HG03066 (cell line): ENCODE measurements at regions not wholly inside any gene's neighbourhood (a gene's known extent, or its start where the extent isn't known, plus 50 kb on each side); places are given as distances from the start of the nearest gene placed in this dataset.
"Not testable (repeated sequence)": the region's sequence is repeated elsewhere in the genome, so short reads cannot be mapped to it uniquely, and the experiment has no call there.

ENCODE experiments used
- ATAC-seq: cut with Tn5 transposase; IDR thresholded peaks from one replicate; pipeline ENCODE4 v1.9.1; 2021; ENCODE audit warnings: low read depth; ENCODE audit not compliant: unreplicated experiment

- no peak for ATAC-seq
Observed at GRCh38 chr21:35713914-35714313, 346.4 kb downstream of the SETD4 start.

DNA sequence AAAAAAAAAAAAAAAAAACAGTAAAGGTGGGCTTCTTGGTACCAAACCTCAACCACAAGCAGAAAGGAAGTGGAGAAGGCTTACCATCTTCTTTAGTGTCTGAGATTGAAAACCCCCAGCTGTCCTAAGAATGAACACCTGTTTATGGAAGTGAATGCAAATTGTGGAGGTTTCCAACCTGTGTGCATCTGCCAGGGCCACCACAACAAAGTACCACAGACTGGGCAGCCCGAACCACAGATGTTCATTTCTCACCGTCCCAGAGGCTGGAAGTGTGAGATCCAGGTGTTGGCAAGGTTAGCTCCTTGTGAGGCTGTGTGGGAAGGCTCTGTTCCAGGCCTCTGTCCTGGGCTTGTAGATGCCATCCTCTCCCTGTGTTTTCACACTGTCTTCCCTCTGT lies 348.7 kb downstream of the SETD4 start:
- ATAC-seq, result no peak

- no peak for ATAC-seq
Observed at GRCh38 chr21:35711213-35711612, 349.1 kb downstream of the SETD4 start.

DNA sequence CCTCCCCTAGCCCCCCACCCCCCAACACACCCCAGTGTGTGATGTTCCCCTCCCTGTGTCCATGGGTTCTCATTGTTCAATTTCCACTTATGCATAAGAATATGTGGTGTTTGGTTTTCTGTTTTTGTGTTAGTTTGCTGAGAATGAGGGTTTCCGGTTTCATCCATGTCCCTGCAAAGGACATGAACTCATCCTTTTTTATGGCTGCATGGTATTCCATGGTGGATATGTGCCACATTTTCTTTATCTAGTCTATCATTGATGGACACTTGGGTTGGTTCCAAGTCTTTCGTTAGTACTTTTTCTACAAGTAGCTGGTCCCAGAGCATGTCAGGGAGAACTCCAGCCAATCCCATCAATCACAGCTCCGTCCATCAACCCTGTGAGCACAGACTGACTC lies 350.3 kb downstream of the SETD4 start:
- not testable (repeated sequence) for ATAC-seq

DNA sequence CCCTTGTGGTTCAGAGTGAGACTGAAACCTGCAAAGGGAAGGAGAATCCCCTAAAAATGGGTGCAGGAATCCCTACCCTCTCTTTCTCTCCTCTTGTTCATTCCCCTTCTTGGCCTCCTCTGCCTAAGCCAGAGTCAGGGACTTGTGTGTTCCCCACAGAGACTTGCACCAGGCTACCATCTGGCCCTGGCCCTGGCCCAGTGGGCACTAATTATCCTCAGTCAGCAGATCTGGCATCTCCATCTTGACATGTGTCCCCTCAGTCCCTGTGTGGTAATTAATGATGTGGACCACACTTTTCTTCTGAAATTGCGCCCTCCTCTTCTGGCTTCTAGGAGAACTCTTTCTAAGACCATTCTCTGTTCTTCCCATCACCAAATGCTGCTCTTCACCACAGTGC lies 354.4 kb downstream of the SETD4 start:
- ATAC-seq, result no peak

DNA sequence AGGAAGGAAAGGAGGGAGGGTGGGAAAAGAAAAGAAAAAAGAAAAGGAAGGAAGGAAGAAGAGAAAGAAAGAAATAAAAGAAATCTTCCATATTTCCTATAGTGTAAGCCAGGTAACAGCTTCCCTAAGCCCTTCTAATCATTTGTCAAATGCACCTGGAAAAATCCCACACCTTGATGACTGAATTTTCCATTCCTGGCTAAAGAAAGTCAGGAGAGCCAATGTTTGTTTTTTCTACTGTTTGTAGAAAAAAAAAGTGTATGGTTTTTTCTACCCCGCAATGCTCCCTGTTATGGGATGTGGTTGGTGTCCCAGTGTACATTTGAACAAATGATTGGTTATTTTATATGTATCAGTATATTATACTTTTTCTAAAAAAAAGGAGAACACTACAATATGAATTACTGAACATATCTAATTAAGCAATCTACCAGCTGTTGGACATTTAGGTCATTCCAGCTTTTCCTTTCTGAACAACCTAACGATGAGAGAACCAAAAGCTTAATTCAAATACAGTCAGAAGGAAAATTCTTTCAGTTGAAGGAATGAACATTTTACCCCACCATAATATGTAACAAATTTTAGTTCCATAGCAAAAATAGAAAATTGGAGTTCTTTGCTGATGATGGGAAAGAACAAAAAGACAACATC lies 355.0 kb downstream of the SETD4 start:
- ATAC-seq, result no peak

- no peak for ATAC-seq
Observed at GRCh38 chr21:35703704-35704103, 356.6 kb downstream of the SETD4 start.

DNA sequence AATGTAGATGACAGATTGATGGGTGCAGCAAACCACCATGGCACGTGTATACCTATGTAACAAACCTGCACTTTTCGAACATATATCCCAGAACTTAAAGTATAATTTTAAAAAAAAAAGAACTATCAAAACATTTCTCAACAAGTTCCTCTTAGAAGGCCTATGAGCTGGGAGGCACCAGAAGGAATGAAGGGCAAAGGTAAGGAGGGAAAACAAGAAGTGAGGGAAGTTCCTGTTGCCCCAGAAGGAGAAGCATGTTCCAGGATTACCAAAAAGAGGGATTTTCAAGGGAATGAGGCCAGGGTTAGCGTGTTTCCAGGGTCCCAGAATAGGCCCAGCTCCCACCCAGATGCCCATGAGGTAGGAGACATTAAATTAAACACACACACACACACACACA lies 361.0 kb downstream of the SETD4 start:
- ATAC-seq, result no peak

GRCh38 chr21:35697321-35697808 lies 363.0 kb downstream of the SETD4 start:
- ATAC-seq, result no peak

- ATAC-seq, result no peak
Observed at GRCh38 chr21:35696644-35697043, 363.7 kb downstream of the SETD4 start.

DNA sequence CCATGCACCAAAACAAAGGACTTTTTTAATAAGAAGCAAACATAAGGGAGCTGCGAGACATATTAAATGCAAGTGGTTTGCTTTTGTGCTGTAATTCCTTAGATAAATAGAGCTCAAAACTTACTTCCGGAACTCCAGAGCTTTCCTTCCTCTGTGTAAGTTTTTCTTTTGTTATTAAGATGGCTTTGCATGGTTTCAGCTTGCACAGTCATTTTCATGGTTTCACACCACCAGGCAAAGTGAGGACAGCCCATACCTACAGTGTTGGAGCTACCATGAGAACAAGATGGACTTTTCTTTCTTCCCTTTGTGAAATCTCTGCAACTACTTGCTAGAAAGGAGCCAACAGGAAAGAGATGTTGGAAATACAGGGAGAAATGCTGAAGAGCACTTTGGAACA lies 368.0 kb downstream of the SETD4 start:
- no peak for ATAC-seq

DNA sequence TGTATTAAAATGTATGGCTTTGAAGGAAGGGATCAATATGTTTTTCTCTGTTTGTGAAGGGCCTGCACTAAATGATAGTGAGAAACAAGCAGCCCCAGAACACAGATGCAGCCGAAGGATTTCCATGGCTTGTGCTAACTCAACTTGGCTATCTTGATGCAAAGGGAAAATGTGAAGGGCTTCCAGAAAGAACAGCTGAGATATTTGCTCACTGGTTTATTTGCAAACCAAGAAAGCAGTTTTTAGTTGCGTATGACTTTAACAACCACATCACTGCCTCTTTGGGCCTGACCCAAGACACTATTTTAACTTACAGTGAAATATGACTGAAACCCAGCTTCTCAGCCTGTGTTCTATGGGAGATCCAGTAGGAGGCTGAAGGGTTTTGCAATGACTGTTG lies 369.9 kb downstream of the SETD4 start:
- no peak for ATAC-seq

DNA sequence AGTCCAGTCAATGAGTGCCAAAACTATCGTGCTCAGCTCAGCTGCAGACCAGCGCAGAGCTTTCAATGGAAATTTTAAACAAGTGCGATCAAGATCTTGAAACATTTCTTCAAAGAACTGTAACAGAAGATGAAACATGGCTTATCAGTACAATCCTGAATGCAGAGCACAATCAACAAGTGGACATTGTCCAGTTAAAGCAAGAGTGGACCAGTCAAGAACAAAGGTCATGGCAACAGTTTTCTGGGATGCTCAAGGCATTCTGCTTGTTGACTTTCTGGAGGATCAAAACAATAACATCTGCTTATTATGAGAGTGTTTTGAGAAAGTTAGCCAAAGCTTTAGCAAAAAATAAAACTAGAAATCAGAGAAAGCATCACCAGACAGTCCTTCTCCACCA lies 374.2 kb downstream of the SETD4 start:
- no peak for ATAC-seq

- no peak for ATAC-seq
Observed at GRCh38 chr21:35683664-35684304, 376.5 kb downstream of the SETD4 start.

GRCh38 chr21:35682904-35683549 lies 377.3 kb downstream of the SETD4 start:
- no peak for ATAC-seq

DNA sequence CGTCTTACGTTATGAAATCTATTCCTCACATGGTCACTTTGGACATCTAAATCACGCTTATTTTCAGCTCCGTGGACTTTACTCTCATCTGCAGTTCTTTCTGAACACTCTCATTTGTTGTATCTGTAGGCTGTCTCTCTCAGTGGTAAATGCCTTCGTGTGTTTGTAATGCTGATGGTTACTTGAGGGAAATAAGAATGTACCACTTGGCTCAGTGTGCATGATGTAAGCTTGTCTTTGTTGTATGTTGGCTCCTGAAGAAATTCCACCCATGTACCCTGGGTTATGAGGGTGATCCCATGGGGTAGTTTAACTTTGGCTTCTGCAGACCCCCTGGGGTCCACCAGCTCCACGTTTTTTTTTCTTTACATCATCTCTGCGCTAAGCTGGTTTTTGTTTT lies 378.4 kb downstream of the SETD4 start:
- ATAC-seq, result no peak

DNA sequence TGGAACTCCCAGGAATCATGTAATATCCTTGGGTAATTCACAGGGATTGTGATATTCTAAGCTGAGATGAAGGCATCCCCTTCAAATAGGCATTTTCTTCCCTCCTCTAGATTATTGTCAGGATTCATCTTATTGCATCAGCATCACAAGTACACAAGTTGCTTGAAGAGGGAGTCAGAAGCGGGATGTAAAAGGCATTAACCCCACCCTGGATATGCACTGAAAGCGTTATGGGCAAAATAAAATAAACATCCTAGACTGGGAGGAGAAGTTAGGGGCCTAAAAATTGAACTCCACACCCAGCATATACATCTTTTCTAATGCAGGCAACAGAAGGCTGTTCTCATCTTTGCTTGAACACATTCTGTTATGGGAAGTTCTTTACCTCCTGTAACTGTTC lies 381.2 kb downstream of the SETD4 start:
- ATAC-seq, result no peak

- no peak for ATAC-seq
Observed at GRCh38 chr21:35678393-35678792, 381.9 kb downstream of the SETD4 start.

- ATAC-seq, result no peak
Observed at GRCh38 chr21:35677298-35677841, 383.0 kb downstream of the SETD4 start.

GRCh38 chr21:35674895-35675470 lies 385.3 kb downstream of the SETD4 start:
- ATAC-seq, result no peak

GRCh38 chr21:35674091-35674671 lies 386.1 kb downstream of the SETD4 start:
- no peak for ATAC-seq
